ENCODE measurements at regions not wholly inside any gene's neighbourhood (a gene's known extent, or its start where the extent isn't known, plus 50 kb on each side); places are given as distances from the start of the nearest gene placed in this dataset.

- H3K4me3 ChIP-seq (ENCODE audit: low read length), result no peak overlapping the region
- DNase-seq (ENCODE audit: low read depth), result no peak
- TF ChIP-seq CTCF (IDR thresholded peaks at IDR 0.05; ENCODE audit: insufficient read depth, low read depth, low read length, missing control alignments), result no peak
These were observed 497.8 kb upstream of the CNTN4 start for GRCh38 chr3:1600700-1601418.

DNA sequence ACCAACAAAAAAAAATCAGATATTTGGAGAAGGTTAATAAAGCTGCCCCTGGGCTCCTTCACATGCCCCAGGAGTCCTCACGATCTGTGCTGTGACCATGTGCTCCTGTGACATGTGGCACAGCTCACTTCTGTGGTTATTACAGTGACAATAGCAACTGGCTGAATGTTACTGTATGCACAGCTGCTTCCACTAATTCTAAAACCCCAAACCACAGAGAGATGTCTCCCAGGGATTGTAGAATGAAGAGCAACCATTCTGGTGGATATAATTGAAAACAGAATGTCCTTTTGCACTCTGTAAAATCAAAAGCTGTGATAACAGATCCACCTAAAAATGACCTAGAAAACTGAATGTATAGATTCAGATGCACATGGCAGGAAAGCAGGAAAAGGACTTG, 489.2 kb upstream of the CNTN4 start:
- DNase-seq (ENCODE audit: low read depth), result no peak
- no peak overlapping the region for H3K4me3 ChIP-seq (ENCODE audit: low read length)
- TF ChIP-seq CTCF (IDR thresholded peaks at IDR 0.05; ENCODE audit: insufficient read depth, low read depth, low read length, missing control alignments), result no peak

DNA sequence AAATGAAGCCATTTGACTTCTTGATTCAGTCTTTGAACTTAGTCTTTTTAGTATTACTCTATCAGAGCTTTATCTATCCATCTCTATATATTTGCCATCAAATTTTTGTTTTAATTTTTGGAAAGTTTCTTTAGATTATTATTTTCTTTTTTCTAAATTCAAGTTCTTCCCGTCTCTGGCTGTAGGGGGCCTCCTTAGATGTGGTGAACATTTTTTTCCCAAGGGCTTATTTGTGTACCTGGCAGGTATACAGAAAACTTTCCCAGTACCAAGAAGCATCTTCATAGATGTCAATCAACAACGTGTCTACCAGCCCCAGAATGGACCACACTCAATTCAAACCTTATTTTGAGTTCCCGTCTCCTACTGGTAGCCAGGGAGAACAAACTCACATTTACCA, 486.8 kb upstream of the CNTN4 start:
- no peak overlapping the region for H3K4me3 ChIP-seq (ENCODE audit: low read length)
- no peak for DNase-seq (ENCODE audit: low read depth)
- TF ChIP-seq CTCF (IDR thresholded peaks at IDR 0.05; ENCODE audit: insufficient read depth, low read depth, low read length, missing control alignments), result no peak

- TF ChIP-seq CTCF (IDR thresholded peaks at IDR 0.05; ENCODE audit: insufficient read depth, low read depth, low read length, missing control alignments), result no peak
- no peak overlapping the region for H3K4me3 ChIP-seq (ENCODE audit: low read length)
- no peak for DNase-seq (ENCODE audit: low read depth)
These were observed 484.7 kb upstream of the CNTN4 start for GRCh38 chr3:1613962-1614361.

DNA sequence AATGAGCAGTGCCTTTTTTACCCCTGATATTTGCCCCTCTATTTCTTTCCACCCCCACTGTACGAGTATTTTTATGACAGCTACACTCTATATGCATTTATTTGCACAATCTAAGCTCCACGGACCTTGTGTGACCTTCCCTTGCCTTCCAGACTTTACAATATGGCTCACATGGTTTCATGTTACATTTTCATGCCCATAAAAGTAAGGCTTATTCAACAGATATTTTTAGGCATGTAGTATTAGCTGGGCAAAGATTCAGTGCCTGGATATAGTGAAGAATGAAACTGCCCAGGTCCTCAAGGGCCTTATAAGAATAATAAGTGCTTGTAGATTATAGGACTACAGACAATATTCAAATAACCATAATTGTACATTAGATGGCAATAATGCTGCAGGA, 481.9 kb upstream of the CNTN4 start:
- no peak for DNase-seq (ENCODE audit: low read depth)
- no peak for TF ChIP-seq CTCF (IDR thresholded peaks at IDR 0.05; ENCODE audit: insufficient read depth, low read depth, low read length, missing control alignments)
- H3K4me3 ChIP-seq (ENCODE audit: low read length), result no peak overlapping the region

- no peak overlapping the region for H3K4me3 ChIP-seq (ENCODE audit: low read length)
- no peak for TF ChIP-seq CTCF (IDR thresholded peaks at IDR 0.05; ENCODE audit: insufficient read depth, low read depth, low read length, missing control alignments)
- no peak for DNase-seq (ENCODE audit: low read depth)
These were observed 474.8 kb upstream of the CNTN4 start for GRCh38 chr3:1623896-1624295.

GRCh38 chr3:1632128-1632527, 466.5 kb upstream of the CNTN4 start:
- H3K4me3 ChIP-seq (ENCODE audit: low read length), result no peak overlapping the region
- no peak for DNase-seq (ENCODE audit: low read depth)
- no peak for TF ChIP-seq CTCF (IDR thresholded peaks at IDR 0.05; ENCODE audit: insufficient read depth, low read depth, low read length, missing control alignments)
